GM12874 (cell line): ENCODE measurements at regions not wholly inside any gene's neighbourhood (a gene's known extent, or its start where the extent isn't known, plus 50 kb on each side); places are given as distances from the start of the nearest gene placed in this dataset.

Experiments
- TF ChIP-seq, protein P1 (sequence below): IDR thresholded peaks from 2 replicates; pipeline ENCODE4 v1.5.1; 2011; ENCODE audit warnings: low read depth, mild to moderate bottlenecking, control low read depth, low read length, moderate library complexity; ENCODE audit not compliant: insufficient read depth

DNA sequence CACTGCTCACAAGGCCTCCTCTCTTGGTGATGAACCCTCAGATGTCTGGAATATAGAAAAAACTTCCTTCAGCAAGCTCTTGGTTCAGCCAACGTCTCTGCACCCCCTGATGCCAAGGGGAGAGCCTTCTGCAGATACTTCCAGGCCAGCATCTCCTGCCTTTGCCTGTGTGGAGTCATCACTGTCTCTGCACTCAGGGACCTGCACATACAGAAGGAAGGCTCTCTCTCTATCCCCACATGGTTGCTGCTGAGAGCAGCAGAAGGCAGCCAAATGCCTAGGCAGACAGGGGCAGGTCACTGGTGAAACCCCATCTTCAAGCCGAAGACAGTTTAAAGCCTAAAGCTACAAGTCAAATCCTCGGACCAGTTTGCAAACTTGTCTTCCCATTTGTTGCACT is 137.6 kb downstream of the WDR11 start:
- TF ChIP-seq, protein P1, sequence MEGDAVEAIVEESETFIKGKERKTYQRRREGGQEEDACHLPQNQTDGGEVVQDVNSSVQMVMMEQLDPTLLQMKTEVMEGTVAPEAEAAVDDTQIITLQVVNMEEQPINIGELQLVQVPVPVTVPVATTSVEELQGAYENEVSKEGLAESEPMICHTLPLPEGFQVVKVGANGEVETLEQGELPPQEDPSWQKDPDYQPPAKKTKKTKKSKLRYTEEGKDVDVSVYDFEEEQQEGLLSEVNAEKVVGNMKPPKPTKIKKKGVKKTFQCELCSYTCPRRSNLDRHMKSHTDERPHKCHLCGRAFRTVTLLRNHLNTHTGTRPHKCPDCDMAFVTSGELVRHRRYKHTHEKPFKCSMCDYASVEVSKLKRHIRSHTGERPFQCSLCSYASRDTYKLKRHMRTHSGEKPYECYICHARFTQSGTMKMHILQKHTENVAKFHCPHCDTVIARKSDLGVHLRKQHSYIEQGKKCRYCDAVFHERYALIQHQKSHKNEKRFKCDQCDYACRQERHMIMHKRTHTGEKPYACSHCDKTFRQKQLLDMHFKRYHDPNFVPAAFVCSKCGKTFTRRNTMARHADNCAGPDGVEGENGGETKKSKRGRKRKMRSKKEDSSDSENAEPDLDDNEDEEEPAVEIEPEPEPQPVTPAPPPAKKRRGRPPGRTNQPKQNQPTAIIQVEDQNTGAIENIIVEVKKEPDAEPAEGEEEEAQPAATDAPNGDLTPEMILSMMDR, result no peak

DNA sequence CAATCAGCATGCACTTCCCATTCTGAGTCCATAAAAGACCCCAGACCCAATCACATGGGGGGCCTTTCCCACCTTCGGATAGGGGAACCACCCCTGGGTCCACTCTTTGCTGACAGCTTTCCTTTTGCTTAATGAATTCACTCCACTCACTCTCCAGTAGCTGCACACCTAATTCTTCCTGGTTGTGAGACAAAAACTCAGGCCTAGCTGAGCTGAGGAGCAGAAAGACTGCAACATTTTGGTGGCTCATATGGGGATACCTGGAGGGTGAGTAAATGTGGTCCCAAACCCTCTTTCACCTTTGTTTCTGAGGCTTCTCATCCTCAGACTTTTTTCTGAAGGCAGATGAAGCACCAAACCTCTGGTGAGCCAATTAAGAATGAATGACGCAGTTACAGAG is 138.1 kb downstream of the WDR11 start:
- TF ChIP-seq, protein P1, result no peak

DNA sequence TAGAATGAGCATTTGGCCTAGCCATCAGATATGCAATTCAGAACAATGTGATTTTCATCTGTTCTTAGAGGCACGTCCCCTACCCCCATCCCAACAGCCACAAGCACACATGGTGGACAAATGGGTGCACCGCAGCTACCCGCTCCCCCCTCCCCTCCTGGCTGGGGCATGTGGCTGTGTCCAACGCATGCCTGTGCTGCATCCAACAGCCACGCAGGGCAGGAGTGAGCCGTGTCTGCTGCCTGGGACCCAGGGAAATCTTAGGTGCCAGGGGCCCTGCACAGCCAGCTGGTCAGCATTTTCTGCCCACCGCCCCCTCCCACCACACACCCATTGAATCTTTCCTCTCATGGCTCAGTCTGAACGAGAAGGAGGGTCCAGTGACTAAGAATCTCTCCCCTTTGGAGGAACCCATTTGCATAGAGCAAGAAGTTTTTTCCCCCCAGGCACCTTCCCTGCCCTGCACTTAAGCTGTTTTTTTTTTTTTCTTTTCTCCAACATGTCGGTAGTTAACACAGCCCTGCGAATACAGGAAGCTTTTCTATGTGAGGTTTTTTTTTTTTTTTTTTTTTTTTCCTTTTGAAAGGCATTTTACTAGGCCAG is 138.9 kb downstream of the WDR11 start:
- TF ChIP-seq, protein P1, result no peak

DNA sequence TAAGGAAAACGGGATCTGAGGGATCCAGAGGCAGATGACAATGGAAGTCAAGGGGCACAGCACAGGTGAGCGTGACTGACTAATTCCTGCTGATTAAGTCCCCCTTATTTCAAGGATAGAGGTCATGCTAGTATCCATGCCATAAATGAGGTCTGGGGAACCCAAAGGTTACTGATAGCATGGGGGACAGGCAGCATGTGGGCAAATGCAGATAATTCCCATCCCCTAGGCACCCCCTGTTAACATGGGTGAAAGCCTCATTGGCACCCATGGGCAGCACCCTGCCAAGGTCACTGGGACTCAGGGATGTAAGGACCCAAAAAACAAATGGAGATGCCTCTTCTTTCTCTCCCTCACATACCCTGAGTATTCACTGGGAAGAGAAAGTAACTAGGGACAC is 139.7 kb downstream of the WDR11 start:
- TF ChIP-seq, protein P1, result no peak

DNA sequence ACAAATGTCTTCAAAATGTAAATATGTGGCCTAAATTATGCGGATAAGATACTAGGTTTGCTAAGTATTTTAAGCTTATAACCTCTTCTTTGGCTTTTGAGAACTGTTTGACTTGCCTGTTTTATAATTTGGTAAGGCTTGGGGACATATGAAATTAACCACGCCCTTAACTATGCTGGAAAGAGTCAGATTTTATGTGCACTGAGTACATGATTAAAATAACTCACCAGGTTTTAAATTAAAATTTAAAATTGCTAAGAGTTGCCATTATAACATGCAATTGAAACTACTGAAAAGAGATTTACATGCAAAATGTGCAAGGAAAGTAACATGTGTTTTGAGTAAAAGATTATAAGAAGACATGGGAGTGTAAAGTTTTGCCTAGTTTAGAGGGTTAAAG is 141.9 kb downstream of the WDR11 start:
- TF ChIP-seq, protein P1, result no peak

DNA sequence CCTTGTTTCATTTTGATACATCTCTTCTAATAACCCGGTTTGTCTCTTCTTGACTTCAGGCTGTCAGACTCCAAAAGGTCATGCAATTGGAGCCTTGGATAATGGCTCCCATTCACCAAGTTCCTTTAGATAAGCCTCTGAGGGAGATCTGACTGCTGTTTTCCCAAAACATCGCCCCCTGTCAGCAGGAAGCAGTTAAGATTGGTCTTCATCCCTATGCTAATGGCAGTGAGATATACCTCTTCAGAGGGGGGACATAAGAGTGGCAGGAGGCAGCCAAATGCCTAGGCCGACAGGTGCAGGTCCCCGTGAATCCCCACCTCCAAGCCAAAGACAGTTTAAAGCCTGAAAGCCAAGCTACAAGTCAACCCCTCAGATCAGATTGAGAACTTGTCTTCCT is 144.6 kb downstream of the WDR11 start:
- TF ChIP-seq, protein P1, result no peak

DNA sequence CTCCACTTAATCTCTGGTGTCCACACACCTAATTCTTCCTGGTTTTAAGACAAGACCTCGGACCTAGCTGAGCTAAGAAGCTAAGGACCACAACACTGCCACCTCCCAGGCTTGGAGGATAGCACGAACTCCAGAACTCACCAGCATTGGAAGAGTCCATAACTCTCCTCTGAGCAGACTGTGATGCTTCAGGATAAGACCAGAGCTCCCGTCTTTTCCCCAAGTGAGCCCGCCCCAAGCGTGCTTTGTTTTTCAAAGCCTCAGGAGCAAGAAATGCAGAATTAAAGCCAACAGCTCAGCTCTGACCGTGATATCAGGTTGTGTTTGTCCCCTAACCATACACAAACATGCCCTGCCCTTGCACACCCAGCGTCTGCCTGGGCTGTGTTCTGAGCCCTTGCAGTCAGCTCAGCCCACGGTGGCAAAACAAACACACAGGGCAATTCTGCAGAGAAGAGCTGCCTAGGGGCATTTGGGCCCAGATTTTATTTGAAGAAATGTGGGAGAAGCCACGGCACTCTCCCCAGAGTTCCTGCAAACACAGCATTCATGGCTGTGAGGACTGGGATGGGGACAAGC is 145.4 kb downstream of the WDR11 start:
- TF ChIP-seq, protein P1, result no peak
